ENCODE measurements at regions not wholly inside any gene's neighbourhood (a gene's known extent, or its start where the extent isn't known, plus 50 kb on each side); places are given as distances from the start of the nearest gene placed in this dataset.

DNA sequence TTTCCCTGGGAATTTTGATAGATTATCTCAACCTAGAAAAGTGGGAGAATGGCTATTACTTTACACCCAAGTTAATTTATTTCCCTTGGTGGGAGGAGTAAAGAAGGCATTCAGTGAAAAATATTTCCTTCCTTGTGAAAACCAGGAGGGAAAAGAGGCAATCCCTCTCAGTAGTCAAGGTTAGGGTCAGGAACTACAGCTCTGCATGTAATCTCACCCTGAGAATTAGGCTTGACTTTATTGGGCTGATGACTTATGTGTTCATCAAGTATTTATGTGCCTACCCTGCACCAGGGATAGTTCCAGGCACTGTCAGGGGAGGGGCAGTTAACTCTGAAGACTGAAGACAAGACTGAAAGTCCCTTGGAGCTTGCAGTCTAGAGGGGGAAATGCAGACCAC, 281.8 kb downstream of the DLEU7 start:
- TF ChIP-seq, protein P1, sequence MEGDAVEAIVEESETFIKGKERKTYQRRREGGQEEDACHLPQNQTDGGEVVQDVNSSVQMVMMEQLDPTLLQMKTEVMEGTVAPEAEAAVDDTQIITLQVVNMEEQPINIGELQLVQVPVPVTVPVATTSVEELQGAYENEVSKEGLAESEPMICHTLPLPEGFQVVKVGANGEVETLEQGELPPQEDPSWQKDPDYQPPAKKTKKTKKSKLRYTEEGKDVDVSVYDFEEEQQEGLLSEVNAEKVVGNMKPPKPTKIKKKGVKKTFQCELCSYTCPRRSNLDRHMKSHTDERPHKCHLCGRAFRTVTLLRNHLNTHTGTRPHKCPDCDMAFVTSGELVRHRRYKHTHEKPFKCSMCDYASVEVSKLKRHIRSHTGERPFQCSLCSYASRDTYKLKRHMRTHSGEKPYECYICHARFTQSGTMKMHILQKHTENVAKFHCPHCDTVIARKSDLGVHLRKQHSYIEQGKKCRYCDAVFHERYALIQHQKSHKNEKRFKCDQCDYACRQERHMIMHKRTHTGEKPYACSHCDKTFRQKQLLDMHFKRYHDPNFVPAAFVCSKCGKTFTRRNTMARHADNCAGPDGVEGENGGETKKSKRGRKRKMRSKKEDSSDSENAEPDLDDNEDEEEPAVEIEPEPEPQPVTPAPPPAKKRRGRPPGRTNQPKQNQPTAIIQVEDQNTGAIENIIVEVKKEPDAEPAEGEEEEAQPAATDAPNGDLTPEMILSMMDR (IDR thresholded peaks at IDR 0.05; ENCODE audit: low read depth, low read length, missing control alignments) = no peak
- no peak for DNase-seq (ENCODE audit: low read depth)
- H3K4me3 ChIP-seq (ENCODE audit: low read depth, low read length) = no peak overlapping the region

DNA sequence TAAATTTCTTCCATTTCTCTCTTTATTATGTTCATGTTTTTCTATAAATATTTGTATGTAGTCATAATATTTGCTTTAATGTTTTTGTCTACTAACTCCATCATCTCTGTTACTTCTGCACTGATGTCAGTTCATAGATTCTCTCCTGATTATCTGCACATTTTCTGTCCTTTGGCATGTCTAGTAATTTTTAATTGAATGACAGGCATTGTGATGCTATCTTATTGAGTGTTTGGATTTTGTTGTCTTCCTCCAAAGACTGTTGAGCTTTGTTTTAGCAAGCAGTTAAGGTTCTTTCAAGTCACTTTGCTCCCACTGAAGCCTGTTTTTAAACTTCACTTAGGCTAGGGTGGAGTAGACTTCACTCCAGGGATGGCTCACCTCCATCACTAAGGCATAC, 276.8 kb downstream of the DLEU7 start:
- H3K4me3 ChIP-seq (ENCODE audit: low read depth, low read length) = no peak overlapping the region
- DNase-seq (ENCODE audit: low read depth) = no peak
- TF ChIP-seq, protein P1 (IDR thresholded peaks at IDR 0.05; ENCODE audit: low read depth, low read length, missing control alignments) = no peak

DNA sequence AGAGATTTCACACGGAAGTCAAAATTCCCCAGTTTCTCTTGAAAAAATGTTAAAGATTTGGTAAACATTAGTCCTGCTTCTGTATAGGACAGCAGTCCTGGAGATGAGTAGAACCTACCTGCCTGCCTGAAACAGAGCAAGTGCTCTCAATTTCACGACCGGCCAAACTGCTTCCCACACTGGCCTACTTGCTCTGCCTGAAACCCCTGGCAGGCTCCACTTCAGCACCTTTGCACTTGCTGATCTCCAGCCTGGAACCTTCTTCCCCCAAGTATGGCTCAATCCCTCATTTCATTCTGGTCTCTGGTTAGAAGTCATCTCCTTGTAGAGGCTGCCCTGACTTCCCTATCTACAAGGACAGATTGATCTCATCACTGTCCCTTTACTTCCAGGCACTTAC, 271.4 kb downstream of the DLEU7 start:
- no peak for DNase-seq (ENCODE audit: low read depth)
- TF ChIP-seq, protein P1 (IDR thresholded peaks at IDR 0.05; ENCODE audit: low read depth, low read length, missing control alignments) = no peak
- no peak overlapping the region for H3K4me3 ChIP-seq (ENCODE audit: low read depth, low read length)

DNA sequence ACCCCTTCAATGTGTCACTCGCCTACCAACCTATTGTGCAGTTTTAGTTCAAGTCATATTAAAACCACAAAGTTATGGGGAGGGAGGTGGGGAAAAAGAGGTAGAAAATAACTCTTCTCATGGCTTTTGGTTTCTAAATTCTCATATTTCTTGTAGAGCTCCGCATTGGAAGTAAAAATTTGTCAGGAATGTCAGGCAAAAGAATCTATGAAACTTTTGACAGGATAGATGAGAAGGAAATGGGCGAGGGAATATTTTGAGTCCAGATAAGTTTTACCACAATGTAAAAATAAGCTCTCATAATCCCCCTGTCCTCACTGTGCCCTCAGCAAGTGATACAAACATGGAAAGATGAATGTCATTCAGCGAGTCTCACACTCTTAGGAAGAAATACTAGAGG, 270.4 kb downstream of the DLEU7 start:
- TF ChIP-seq, protein P1 (IDR thresholded peaks at IDR 0.05; ENCODE audit: low read depth, low read length, missing control alignments) = no peak
- DNase-seq (ENCODE audit: low read depth) = no peak
- H3K4me3 ChIP-seq (ENCODE audit: low read depth, low read length) = no peak overlapping the region

DNA sequence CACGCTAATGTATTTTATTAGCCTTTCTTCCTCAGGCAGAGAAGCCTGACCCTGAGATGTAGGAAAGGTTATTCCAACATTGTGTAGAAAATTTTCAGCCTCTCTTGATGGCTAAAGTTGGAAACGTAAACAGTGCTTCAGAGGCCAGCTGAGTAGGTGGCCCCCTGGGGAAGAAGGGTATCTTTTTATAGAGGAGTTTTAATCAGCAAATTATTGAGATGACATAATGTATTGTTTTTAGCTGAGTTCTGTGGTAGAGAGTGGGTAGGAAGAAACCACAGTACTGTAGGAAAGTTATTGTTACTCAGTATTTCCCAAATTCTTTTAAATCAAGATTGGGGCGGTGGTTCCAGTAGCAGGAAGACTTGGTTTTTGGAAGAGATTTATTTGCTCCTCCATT, 268.8 kb downstream of the DLEU7 start:
- no peak for DNase-seq (ENCODE audit: low read depth)
- H3K4me3 ChIP-seq (ENCODE audit: low read depth, low read length) = no peak overlapping the region
- TF ChIP-seq, protein P1 (IDR thresholded peaks at IDR 0.05; ENCODE audit: low read depth, low read length, missing control alignments) = no peak

DNA sequence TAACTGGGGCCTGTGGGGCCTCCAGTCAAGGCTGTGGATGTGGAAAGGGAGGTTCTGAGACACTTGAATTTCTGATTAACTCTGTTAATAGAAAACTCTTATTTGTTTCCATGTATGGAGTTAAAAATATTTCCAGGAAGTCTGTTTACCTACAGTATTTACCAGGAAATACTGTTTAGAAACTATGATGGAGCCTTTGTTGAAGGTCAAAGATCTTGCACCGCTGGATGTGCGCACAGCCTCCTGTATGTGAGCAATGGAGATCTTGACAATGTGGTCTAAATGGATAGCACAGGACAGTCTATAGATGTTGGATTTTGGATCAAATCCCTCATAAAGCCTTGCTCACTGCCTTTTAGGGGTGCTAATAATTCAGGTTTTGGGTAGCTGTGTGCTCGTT, 268.4 kb downstream of the DLEU7 start:
- no peak for DNase-seq (ENCODE audit: low read depth)
- no peak overlapping the region for H3K4me3 ChIP-seq (ENCODE audit: low read depth, low read length)
- TF ChIP-seq, protein P1 (IDR thresholded peaks at IDR 0.05; ENCODE audit: low read depth, low read length, missing control alignments) = no peak

DNA sequence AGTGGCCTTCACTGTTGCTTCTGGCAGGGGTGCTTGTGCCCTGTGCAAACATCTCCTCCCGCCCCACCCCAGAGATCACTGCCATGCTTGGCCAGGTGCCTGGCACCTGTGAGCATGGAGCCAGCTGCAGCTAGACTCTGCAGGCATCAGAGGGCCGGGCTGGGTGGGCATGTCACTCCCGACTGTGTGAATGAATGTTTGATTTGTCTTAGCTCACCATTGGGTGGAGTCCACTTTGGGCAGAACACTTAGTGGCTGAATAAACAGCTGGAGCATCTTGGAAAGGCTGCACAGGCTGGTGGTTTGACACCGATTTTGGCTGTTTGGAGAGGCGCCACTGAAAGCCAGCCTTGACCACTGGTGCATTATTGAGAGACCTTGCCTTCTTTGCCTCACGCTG, 267.3 kb downstream of the DLEU7 start:
- no peak for DNase-seq (ENCODE audit: low read depth)
- no peak overlapping the region for H3K4me3 ChIP-seq (ENCODE audit: low read depth, low read length)
- TF ChIP-seq, protein P1 (IDR thresholded peaks at IDR 0.05; ENCODE audit: low read depth, low read length, missing control alignments) = no peak

Data from GM12864 (cell line).